Breast epithelium (tissue), 4 donors: ENCODE measurements at regions not wholly inside any gene's neighbourhood (a gene's known extent, or its start where the extent isn't known, plus 50 kb on each side); places are given as distances from the start of the nearest gene placed in this dataset.
A peak's percentile ranks its signal among the peaks of the same experiment; 100 is the strongest.
"Not testable (repeated sequence)": the region's sequence is repeated elsewhere in the genome, so short reads cannot be mapped to it uniquely, and the experiment has no call there.

Experiments
- DNase-seq, 2 donors: peaks; one replicate each; pipeline ENCODE4 v3.0.0-alpha.2; 2019; ENCODE audit warnings: low spot score in 2 of 2
- H3K27ac ChIP-seq, 2 donors: fragments of 200-600 bp; sonication (generic) in 1 of 2; one replicate each; pipeline ENCODE4 v1.5.1; 2016 to 2019; ENCODE audit warnings: mild to moderate bottlenecking in 1 of 2
- H3K27me3 ChIP-seq, 2 donors: fragments of 200-600 bp; sonication (generic) in 1 of 2; one replicate each; pipeline versions ENCODE4 v1.5.1 to v1.6.0; 2017 to 2019; ENCODE audit warnings: control low read depth in 1 of 2, mild to moderate bottlenecking in 1 of 2
- H3K36me3 ChIP-seq: fragments of 200-600 bp; one replicate; pipeline ENCODE4 v1.5.1; 2019
- H3K4me1 ChIP-seq, 2 donors: fragments of 200-600 bp; sonication (generic); one replicate each; pipeline ENCODE4 v1.5.1; 2016 to 2019; ENCODE audit warnings: control low read depth in 1 of 2
- H3K4me3 ChIP-seq, 3 donors: fragments of 200-600 bp; sonication (generic); 1 replicate in 2 of 3; 2 replicates in 1 of 3; pipeline ENCODE4 v1.5.1; 2016 to 2019; ENCODE audit warnings: mild to moderate bottlenecking in 3 of 3, moderate library complexity in 2 of 3
- H3K9me3 ChIP-seq, 2 donors: fragments of 200-600 bp; sonication (generic) in 1 of 2; one replicate each; pipeline ENCODE4 v1.5.1; 2016 to 2019; ENCODE audit warnings: control low read depth in 1 of 2
- CTCF ChIP-seq, 3 donors: fragments of 450-650 bp; IDR thresholded peaks; one replicate each; pipeline ENCODE4 v1.5.1; 2016 to 2017; ENCODE audit warnings: antibody characterized with exemption in 3 of 3, mild to moderate bottlenecking in 3 of 3, moderate library complexity in 3 of 3
- POLR2A ChIP-seq: fragments of 450-650 bp; IDR thresholded peaks from one replicate; pipeline ENCODE4 v1.6.1; 2016; ENCODE audit warnings: antibody characterized with exemption, mild to moderate bottlenecking, moderate library complexity
- POLR2AphosphoS5 ChIP-seq, 3 donors: sonication (generic); formaldehyde crosslinking; IDR thresholded peaks; one replicate each; pipeline ENCODE4 v1.6.1; 2017; ENCODE audit warnings: antibody characterized with exemption in 3 of 3
- intact Hi-C: fragments of 100-400 bp; cut with DNase I; formaldehyde crosslinking; loops from one replicate; pipeline ENCODE4 v1.15.1; 2023; ENCODE audit warnings: low total_unique reads

- no peaks in the 10 kb centered on the region for H3K9me3 ChIP-seq
- intact Hi-C loops = no loop called here
- no peaks in the 10 kb centered on the region for H3K4me1 ChIP-seq
- H3K27me3 ChIP-seq = no peaks in the 10 kb centered on the region
- no peaks in the 10 kb centered on the region for H3K36me3 ChIP-seq
- no peak for DNase-seq
- TF ChIP-seq CTCF (IDR thresholded peaks at IDR 0.05) = no peak
- no peak for TF ChIP-seq POLR2AphosphoS5 (IDR thresholded peaks at IDR 0.05)
- TF ChIP-seq POLR2A = no peak
- H3K27ac ChIP-seq = no peak overlapping the region
- no peak overlapping the region for H3K4me3 ChIP-seq
Measured at GRCh38 chr9:108035487-108035886, 545.9 kb upstream of the KLF4 start.

GRCh38 chr9:108033976-108034964, 544.7 kb upstream of the KLF4 start:
- intact Hi-C loops = no loop called here
- Histone ChIP-seq H3K4me1 (no peaks in the 10 kb centered on the region), H3K4me3 (no peak overlapping the region), H3K9me3 (no peaks in the 10 kb centered on the region), H3K27me3 (no peaks in the 10 kb centered on the region), H3K27ac (peak overlapping the region in 1 of 2 donors; percentile 14), H3K36me3 (no peaks in the 10 kb centered on the region)
- no peak for DNase-seq
- TF ChIP-seq POLR2A = no peak
- no peak for TF ChIP-seq CTCF (IDR thresholded peaks at IDR 0.05)
- TF ChIP-seq POLR2AphosphoS5 (IDR thresholded peaks at IDR 0.05) = no peak

- H3K9me3 ChIP-seq, intact Hi-C loops, H3K27me3 ChIP-seq, H3K27ac ChIP-seq, H3K36me3 ChIP-seq, H3K4me3 ChIP-seq, DNase-seq, H3K4me1 ChIP-seq: not testable (repeated sequence)
Measured at GRCh38 chr9:108032079-108032478, 542.5 kb upstream of the KLF4 start.

- intact Hi-C loops, H3K36me3 ChIP-seq, DNase-seq, H3K4me3 ChIP-seq, H3K9me3 ChIP-seq, H3K27ac ChIP-seq, H3K4me1 ChIP-seq, H3K27me3 ChIP-seq: not testable (repeated sequence)
Measured at GRCh38 chr9:108031221-108031620, 541.7 kb upstream of the KLF4 start.

- H3K27me3 ChIP-seq, intact Hi-C loops, H3K36me3 ChIP-seq, H3K9me3 ChIP-seq, H3K4me1 ChIP-seq, H3K4me3 ChIP-seq, H3K27ac ChIP-seq, DNase-seq: not testable (repeated sequence)
Measured at GRCh38 chr9:108026718-108027117, 537.1 kb upstream of the KLF4 start.

- H3K4me1 ChIP-seq = no peaks in the 10 kb centered on the region
- H3K36me3 ChIP-seq = no peaks in the 10 kb centered on the region
- no peaks in the 10 kb centered on the region for H3K9me3 ChIP-seq
- TF ChIP-seq POLR2A (no peak), CTCF (IDR thresholded peaks at IDR 0.05) (no peak), POLR2AphosphoS5 (IDR thresholded peaks at IDR 0.05) (no peak)
- no peak for DNase-seq
- no peaks in the 10 kb centered on the region for H3K27me3 ChIP-seq
- intact Hi-C loops = no loop called here
- no peak overlapping the region for H3K27ac ChIP-seq
- H3K4me3 ChIP-seq = no peak overlapping the region
Measured at GRCh38 chr9:108024604-108025003, 535.0 kb upstream of the KLF4 start.
